ENCODE measurements at regions not wholly inside any gene's neighbourhood (a gene's known extent, or its start where the extent isn't known, plus 50 kb on each side); places are given as distances from the start of the nearest gene placed in this dataset.

DNA sequence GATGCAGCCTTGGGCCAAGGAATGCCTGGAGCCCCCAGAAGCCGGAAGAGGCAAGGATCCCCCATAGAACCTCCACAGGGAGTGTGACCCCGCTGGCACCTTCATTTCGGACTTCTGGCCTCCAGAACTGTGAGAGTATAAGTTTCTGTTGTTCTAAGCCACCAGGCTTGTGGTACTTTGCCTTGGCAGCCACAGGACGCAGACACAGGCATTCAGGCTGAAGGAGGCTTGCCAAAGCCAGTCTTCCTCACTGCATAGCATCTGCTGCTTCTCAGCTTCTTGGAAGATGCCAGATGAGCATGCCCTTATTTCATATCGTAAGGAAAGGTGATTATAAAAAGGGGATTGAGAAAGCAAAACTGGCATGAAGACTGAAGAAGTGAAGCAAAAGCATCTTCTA is 61.1 kb upstream of the TAS2R1 start:
- TF ChIP-seq, protein P1, sequence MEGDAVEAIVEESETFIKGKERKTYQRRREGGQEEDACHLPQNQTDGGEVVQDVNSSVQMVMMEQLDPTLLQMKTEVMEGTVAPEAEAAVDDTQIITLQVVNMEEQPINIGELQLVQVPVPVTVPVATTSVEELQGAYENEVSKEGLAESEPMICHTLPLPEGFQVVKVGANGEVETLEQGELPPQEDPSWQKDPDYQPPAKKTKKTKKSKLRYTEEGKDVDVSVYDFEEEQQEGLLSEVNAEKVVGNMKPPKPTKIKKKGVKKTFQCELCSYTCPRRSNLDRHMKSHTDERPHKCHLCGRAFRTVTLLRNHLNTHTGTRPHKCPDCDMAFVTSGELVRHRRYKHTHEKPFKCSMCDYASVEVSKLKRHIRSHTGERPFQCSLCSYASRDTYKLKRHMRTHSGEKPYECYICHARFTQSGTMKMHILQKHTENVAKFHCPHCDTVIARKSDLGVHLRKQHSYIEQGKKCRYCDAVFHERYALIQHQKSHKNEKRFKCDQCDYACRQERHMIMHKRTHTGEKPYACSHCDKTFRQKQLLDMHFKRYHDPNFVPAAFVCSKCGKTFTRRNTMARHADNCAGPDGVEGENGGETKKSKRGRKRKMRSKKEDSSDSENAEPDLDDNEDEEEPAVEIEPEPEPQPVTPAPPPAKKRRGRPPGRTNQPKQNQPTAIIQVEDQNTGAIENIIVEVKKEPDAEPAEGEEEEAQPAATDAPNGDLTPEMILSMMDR (IDR thresholded peaks at IDR 0.05): no peak
- TF ChIP-seq EZH2 (IDR thresholded peaks at IDR 0.05; ENCODE audit: borderline replicate concordance, insufficient read depth, low read depth, low read length, poor library complexity, severe bottlenecking): no peak

Data from B cell (primary cell).